ENCODE measurements at regions not wholly inside any gene's neighbourhood (a gene's known extent, or its start where the extent isn't known, plus 50 kb on each side); places are given as distances from the start of the nearest gene placed in this dataset.

- TF ChIP-seq, protein P1, sequence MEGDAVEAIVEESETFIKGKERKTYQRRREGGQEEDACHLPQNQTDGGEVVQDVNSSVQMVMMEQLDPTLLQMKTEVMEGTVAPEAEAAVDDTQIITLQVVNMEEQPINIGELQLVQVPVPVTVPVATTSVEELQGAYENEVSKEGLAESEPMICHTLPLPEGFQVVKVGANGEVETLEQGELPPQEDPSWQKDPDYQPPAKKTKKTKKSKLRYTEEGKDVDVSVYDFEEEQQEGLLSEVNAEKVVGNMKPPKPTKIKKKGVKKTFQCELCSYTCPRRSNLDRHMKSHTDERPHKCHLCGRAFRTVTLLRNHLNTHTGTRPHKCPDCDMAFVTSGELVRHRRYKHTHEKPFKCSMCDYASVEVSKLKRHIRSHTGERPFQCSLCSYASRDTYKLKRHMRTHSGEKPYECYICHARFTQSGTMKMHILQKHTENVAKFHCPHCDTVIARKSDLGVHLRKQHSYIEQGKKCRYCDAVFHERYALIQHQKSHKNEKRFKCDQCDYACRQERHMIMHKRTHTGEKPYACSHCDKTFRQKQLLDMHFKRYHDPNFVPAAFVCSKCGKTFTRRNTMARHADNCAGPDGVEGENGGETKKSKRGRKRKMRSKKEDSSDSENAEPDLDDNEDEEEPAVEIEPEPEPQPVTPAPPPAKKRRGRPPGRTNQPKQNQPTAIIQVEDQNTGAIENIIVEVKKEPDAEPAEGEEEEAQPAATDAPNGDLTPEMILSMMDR (IDR thresholded peaks at IDR 0.05), result no peak
- no peak for TF ChIP-seq POLR2A (IDR thresholded peaks at IDR 0.05)
Measured at GRCh38 chr12:20188930-20189653, 179.2 kb upstream of the PDE3A start.

All from heart left ventricle (tissue), 13 donors.